GM10266 (cell line): ENCODE measurements at regions not wholly inside any gene's neighbourhood (a gene's known extent, or its start where the extent isn't known, plus 50 kb on each side); places are given as distances from the start of the nearest gene placed in this dataset.

Experiments
- DNase-seq: peaks from one replicate; pipeline ENCODE4 v3.0.0; 2012; ENCODE audit errors: extremely low spot score
- TF ChIP-seq, protein P1 (sequence below): IDR thresholded peaks from 2 replicates; pipeline ENCODE4 v1.5.1; 2012; ENCODE audit warnings: mild to moderate bottlenecking, low read depth; ENCODE audit not compliant: control insufficient read depth, insufficient read depth; ENCODE audit errors: missing control alignments

DNA sequence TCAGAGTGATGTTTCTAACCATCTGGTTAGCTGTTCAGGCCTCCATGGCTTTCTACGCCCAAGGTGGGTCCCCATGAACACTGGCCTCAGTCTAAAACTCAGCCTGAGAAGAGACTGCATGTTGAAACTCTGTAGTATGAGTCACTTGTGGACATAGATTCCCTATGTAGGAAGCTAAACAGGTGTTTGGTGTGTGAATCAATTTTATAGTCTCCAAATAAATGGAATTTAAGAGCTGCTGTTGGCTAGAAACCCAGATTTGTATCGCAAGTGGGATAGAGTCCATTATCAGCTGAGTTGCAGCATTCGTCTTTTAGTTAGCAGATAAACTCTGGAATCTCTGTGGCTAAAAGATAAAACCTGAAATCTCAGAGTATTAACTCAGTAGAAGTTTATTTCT is 131.4 kb downstream of the KCNS3 start:
- TF ChIP-seq, protein P1, sequence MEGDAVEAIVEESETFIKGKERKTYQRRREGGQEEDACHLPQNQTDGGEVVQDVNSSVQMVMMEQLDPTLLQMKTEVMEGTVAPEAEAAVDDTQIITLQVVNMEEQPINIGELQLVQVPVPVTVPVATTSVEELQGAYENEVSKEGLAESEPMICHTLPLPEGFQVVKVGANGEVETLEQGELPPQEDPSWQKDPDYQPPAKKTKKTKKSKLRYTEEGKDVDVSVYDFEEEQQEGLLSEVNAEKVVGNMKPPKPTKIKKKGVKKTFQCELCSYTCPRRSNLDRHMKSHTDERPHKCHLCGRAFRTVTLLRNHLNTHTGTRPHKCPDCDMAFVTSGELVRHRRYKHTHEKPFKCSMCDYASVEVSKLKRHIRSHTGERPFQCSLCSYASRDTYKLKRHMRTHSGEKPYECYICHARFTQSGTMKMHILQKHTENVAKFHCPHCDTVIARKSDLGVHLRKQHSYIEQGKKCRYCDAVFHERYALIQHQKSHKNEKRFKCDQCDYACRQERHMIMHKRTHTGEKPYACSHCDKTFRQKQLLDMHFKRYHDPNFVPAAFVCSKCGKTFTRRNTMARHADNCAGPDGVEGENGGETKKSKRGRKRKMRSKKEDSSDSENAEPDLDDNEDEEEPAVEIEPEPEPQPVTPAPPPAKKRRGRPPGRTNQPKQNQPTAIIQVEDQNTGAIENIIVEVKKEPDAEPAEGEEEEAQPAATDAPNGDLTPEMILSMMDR: no peak
- no peak for DNase-seq

DNA sequence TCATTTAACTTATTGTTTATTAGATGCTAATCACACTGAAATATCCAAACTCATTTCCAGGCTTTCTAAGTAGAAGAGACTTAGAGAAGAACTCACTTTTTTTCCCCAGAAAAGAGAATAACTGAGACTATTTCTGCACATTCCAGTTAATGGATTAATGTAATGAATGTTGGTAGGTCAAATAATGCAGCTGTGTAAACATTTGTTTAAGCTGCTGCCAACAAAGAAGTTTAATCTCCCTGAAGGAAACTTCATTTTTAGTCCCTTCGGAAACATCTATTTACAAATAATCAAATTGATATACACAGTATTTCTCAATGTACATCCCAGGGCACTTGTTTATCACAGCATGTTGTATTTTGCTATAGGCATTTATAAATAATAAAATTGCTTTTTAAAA is 126.9 kb downstream of the KCNS3 start:
- TF ChIP-seq, protein P1: no peak
- DNase-seq: no peak

DNA sequence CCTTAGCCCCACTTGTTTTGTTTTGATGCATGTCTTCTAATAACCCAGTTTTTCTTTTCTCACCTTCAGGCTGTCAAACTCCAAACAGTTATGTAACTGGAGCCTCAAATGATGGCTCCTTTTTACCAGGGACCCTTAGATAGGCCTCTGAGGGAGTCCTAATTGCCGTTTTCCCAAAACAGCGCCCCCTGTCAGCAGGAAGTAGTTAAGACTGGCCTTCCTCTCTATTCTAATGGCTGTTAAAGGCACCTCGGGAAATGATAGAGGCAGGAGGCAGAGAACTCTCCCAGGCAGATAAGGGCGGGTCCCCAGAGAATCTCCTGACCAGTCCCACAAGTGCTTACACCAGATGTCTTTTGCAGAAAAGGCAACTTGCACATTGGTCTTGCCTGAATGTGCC is 123.2 kb downstream of the KCNS3 start:
- no peak for DNase-seq
- TF ChIP-seq, protein P1: no peak

DNA sequence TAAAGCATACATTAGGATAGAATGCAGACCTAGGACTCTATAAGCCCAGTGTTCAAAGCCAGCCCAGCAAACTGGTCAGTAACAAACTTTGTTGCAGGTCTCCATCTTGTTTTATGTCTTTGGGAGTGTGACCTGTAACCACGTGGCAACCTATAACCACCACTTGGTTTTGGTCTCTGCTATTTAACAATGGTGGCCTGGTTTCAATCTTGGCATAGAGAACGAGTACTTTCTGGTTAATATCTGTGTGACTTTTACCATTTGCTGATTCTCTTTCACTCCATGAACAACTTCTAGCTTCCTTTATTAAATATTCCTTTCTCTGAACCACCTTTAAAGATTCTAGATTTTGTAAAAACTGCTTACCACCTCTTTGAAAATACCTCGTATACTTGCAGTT is 118.5 kb downstream of the KCNS3 start:
- TF ChIP-seq, protein P1: no peak
- DNase-seq: no peak

DNA sequence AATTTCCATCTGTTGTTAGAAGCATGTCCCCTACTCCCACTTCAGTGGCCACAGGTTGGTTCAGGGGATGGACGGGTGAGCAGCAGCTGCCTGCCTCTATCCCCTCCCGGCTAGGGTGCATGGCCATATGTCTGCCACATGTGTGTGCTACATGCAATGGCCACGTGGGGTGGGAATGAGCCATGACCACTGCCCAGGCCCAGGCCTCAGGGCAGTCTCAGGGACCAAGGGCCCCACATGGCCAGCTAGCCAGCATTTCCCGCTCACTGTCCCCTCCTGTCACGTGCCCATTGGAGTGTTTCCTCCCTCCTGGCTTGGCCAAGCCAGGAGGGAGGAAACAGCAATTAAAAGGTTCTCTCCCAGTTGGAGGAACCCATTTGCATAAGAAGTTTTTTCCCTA is 117.1 kb downstream of the KCNS3 start:
- no peak for DNase-seq
- TF ChIP-seq, protein P1: no peak
